ENCODE measurements at regions not wholly inside any gene's neighbourhood (a gene's known extent, or its start where the extent isn't known, plus 50 kb on each side); places are given as distances from the start of the nearest gene placed in this dataset.

- TF ChIP-seq GABPA (IDR thresholded peaks at IDR 0.05; ENCODE audit: low read depth): no peak
- TF ChIP-seq, protein P1, sequence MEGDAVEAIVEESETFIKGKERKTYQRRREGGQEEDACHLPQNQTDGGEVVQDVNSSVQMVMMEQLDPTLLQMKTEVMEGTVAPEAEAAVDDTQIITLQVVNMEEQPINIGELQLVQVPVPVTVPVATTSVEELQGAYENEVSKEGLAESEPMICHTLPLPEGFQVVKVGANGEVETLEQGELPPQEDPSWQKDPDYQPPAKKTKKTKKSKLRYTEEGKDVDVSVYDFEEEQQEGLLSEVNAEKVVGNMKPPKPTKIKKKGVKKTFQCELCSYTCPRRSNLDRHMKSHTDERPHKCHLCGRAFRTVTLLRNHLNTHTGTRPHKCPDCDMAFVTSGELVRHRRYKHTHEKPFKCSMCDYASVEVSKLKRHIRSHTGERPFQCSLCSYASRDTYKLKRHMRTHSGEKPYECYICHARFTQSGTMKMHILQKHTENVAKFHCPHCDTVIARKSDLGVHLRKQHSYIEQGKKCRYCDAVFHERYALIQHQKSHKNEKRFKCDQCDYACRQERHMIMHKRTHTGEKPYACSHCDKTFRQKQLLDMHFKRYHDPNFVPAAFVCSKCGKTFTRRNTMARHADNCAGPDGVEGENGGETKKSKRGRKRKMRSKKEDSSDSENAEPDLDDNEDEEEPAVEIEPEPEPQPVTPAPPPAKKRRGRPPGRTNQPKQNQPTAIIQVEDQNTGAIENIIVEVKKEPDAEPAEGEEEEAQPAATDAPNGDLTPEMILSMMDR (IDR thresholded peaks at IDR 0.05; ENCODE audit: insufficient read depth, low read length): no peak
- no peak for TF ChIP-seq POLR2AphosphoS5 (IDR thresholded peaks at IDR 0.05; ENCODE audit: low read depth)
- no peak for TF ChIP-seq SPI1 (IDR thresholded peaks at IDR 0.05; ENCODE audit: borderline replicate concordance, low read depth)
- TF ChIP-seq, protein P2, sequence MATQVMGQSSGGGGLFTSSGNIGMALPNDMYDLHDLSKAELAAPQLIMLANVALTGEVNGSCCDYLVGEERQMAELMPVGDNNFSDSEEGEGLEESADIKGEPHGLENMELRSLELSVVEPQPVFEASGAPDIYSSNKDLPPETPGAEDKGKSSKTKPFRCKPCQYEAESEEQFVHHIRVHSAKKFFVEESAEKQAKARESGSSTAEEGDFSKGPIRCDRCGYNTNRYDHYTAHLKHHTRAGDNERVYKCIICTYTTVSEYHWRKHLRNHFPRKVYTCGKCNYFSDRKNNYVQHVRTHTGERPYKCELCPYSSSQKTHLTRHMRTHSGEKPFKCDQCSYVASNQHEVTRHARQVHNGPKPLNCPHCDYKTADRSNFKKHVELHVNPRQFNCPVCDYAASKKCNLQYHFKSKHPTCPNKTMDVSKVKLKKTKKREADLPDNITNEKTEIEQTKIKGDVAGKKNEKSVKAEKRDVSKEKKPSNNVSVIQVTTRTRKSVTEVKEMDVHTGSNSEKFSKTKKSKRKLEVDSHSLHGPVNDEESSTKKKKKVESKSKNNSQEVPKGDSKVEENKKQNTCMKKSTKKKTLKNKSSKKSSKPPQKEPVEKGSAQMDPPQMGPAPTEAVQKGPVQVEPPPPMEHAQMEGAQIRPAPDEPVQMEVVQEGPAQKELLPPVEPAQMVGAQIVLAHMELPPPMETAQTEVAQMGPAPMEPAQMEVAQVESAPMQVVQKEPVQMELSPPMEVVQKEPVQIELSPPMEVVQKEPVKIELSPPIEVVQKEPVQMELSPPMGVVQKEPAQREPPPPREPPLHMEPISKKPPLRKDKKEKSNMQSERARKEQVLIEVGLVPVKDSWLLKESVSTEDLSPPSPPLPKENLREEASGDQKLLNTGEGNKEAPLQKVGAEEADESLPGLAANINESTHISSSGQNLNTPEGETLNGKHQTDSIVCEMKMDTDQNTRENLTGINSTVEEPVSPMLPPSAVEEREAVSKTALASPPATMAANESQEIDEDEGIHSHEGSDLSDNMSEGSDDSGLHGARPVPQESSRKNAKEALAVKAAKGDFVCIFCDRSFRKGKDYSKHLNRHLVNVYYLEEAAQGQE (IDR thresholded peaks at IDR 0.05; ENCODE audit: insufficient replicate concordance, low read depth): no peak
Observed at GRCh38 chr1:195550071-195550862, 1058.0 kb downstream of the KCNT2 start.

Measured in HL-60 (cell line).